ENCODE measurements at regions not wholly inside any gene's neighbourhood (a gene's known extent, or its start where the extent isn't known, plus 50 kb on each side); places are given as distances from the start of the nearest gene placed in this dataset.
"Not testable (repeated sequence)": the region's sequence is repeated elsewhere in the genome, so short reads cannot be mapped to it uniquely, and the experiment has no call there.

- H3K4me1 ChIP-seq (ENCODE audit: control insufficient read depth in 1 of 2, insufficient read depth in 2 of 2, low read length in 2 of 2), result peaks cover 7% of the 10 kb centered on the region in 2 experiments
- no peak overlapping the region for H3K9ac ChIP-seq (ENCODE audit: low read length)
- no peak overlapping the region for H3K4me2 ChIP-seq (ENCODE audit: low read length)
- no peak overlapping the region for H2BK5ac ChIP-seq (ENCODE audit: low read depth, low read length, poor library complexity)
- no peaks in the 10 kb centered on the region for H3K36me3 ChIP-seq (ENCODE audit: control insufficient read depth in 1 of 2, insufficient read depth in 2 of 2, low read length in 2 of 2)
- no peak overlapping the region for H2AFZ ChIP-seq (ENCODE audit: insufficient read depth, low read length, poor library complexity)
- H4K8ac ChIP-seq (ENCODE audit: low read depth, low read length), result no peak overlapping the region
- no peaks in the 10 kb centered on the region for H3K27me3 ChIP-seq (ENCODE audit: insufficient read depth, low read length)
- H3K79me2 ChIP-seq (ENCODE audit: control insufficient read depth, insufficient read depth, low read length, poor library complexity), result no peaks in the 10 kb centered on the region
- no peak overlapping the region for H3K14ac ChIP-seq (ENCODE audit: low read length)
- H2BK120ac ChIP-seq (ENCODE audit: insufficient read depth, low read length, poor library complexity), result no peak overlapping the region
- H3K79me1 ChIP-seq (ENCODE audit: low read length), result peaks cover 2% of the 10 kb centered on the region
- no peaks in the 10 kb centered on the region for H3K9me3 ChIP-seq (ENCODE audit: insufficient read depth, low read depth, low read length)
- H3K4ac ChIP-seq (ENCODE audit: low read depth, low read length), result no peak overlapping the region
- no peak overlapping the region for H3K4me3 ChIP-seq (ENCODE audit: low read depth, low read length)
- WGBS (ENCODE audit: extremely low coverage, insufficient coverage, insufficient read length), result no CpG with 5 or more reads among the region's 5 CpGs
- no peak overlapping the region for H3K23ac ChIP-seq (ENCODE audit: low read length)
- no peak overlapping the region for H3K18ac ChIP-seq (ENCODE audit: low read length)
- H3K27ac ChIP-seq (ENCODE audit: low read depth, low read length), result no peak overlapping the region
- no peak overlapping the region for H4K12ac ChIP-seq (ENCODE audit: low read depth, low read length)
- no peak overlapping the region for H4K91ac ChIP-seq (ENCODE audit: low read depth, low read length)
- DNase-seq, result no peak
- peak overlapping the region; percentile 30 for H2BK12ac ChIP-seq (ENCODE audit: low read length)
- H2AK5ac ChIP-seq (ENCODE audit: low read length), result no peak overlapping the region
These were observed 124.3 kb upstream of the SLC39A10 start for GRCh38 chr2:195532628-195533271.

- Histone ChIP-seq H3K4me1 (ENCODE audit: control insufficient read depth in 1 of 2, insufficient read depth in 2 of 2, low read length in 2 of 2) (peaks cover 7% of the 10 kb centered on the region in 2 experiments), H2AFZ (ENCODE audit: insufficient read depth, low read length, poor library complexity) (no peak overlapping the region), H3K27me3 (ENCODE audit: insufficient read depth, low read length) (no peaks in the 10 kb centered on the region), H4K12ac (ENCODE audit: low read depth, low read length) (no peak overlapping the region), H3K23ac (ENCODE audit: low read length) (no peak overlapping the region), H3K4me3 (ENCODE audit: low read depth, low read length) (no peak overlapping the region), H3K18ac (ENCODE audit: low read length) (no peak overlapping the region), H3K36me3 (ENCODE audit: control insufficient read depth in 1 of 2, insufficient read depth in 2 of 2, low read length in 2 of 2) (no peaks in the 10 kb centered on the region), H2BK5ac (ENCODE audit: low read depth, low read length, poor library complexity) (no peak overlapping the region), H3K9ac (ENCODE audit: low read length) (no peak overlapping the region), H3K4me2 (ENCODE audit: low read length) (no peak overlapping the region), H3K4ac (ENCODE audit: low read depth, low read length) (no peak overlapping the region), H2BK120ac (ENCODE audit: insufficient read depth, low read length, poor library complexity) (no peak overlapping the region), H3K79me2 (ENCODE audit: control insufficient read depth, insufficient read depth, low read length, poor library complexity) (no peaks in the 10 kb centered on the region), H3K14ac (ENCODE audit: low read length) (no peak overlapping the region), H2BK12ac (ENCODE audit: low read length) (no peak overlapping the region), H3K27ac (ENCODE audit: low read depth, low read length) (no peak overlapping the region), H3K9me3 (ENCODE audit: insufficient read depth, low read depth, low read length) (no peaks in the 10 kb centered on the region), H4K91ac (ENCODE audit: low read depth, low read length) (no peak overlapping the region), H4K8ac (ENCODE audit: low read depth, low read length) (no peak overlapping the region), H3K79me1 (ENCODE audit: low read length) (peaks cover 2% of the 10 kb centered on the region), H2AK5ac (ENCODE audit: low read length) (no peak overlapping the region)
- WGBS (ENCODE audit: extremely low coverage, insufficient coverage, insufficient read length), result no CpG with 5 or more reads among the region's 1 CpG
- no peak for DNase-seq
These were observed 124.8 kb upstream of the SLC39A10 start for GRCh38 chr2:195532255-195532627.

- Histone ChIP-seq H2BK120ac (ENCODE audit: insufficient read depth, low read length, poor library complexity) (no peak overlapping the region), H3K23ac (ENCODE audit: low read length) (no peak overlapping the region), H3K4ac (ENCODE audit: low read depth, low read length) (no peak overlapping the region), H2BK12ac (ENCODE audit: low read length) (no peak overlapping the region), H2AK5ac (ENCODE audit: low read length) (no peak overlapping the region), H2AFZ (ENCODE audit: insufficient read depth, low read length, poor library complexity) (no peak overlapping the region), H3K4me1 (ENCODE audit: control insufficient read depth in 1 of 2, insufficient read depth in 2 of 2, low read length in 2 of 2) (peaks cover 7% of the 10 kb centered on the region in 2 experiments), H3K9ac (ENCODE audit: low read length) (no peak overlapping the region), H4K8ac (ENCODE audit: low read depth, low read length) (no peak overlapping the region), H4K91ac (ENCODE audit: low read depth, low read length) (no peak overlapping the region), H2BK5ac (ENCODE audit: low read depth, low read length, poor library complexity) (no peak overlapping the region), H3K9me3 (ENCODE audit: insufficient read depth, low read depth, low read length) (no peaks in the 10 kb centered on the region), H3K18ac (ENCODE audit: low read length) (no peak overlapping the region), H3K27me3 (ENCODE audit: insufficient read depth, low read length) (no peaks in the 10 kb centered on the region), H3K14ac (ENCODE audit: low read length) (no peak overlapping the region), H3K79me2 (ENCODE audit: control insufficient read depth, insufficient read depth, low read length, poor library complexity) (no peaks in the 10 kb centered on the region), H3K4me2 (ENCODE audit: low read length) (no peak overlapping the region), H3K79me1 (ENCODE audit: low read length) (peaks cover 2% of the 10 kb centered on the region), H3K4me3 (ENCODE audit: low read depth, low read length) (no peak overlapping the region), H3K27ac (ENCODE audit: low read depth, low read length) (no peak overlapping the region), H4K12ac (ENCODE audit: low read depth, low read length) (no peak overlapping the region), H3K36me3 (ENCODE audit: control insufficient read depth in 1 of 2, insufficient read depth in 2 of 2, low read length in 2 of 2) (no peaks in the 10 kb centered on the region)
- no peak for DNase-seq
- no CpG with 5 or more reads among the region's 2 CpGs for WGBS (ENCODE audit: extremely low coverage, insufficient coverage, insufficient read length)
These were observed 125.3 kb upstream of the SLC39A10 start for GRCh38 chr2:195531754-195532153.

- Histone ChIP-seq H4K91ac (ENCODE audit: low read depth, low read length) (peak overlapping the region; percentile 88), H4K8ac (ENCODE audit: low read depth, low read length) (peak overlapping the region; percentile 79), H3K4me1 (ENCODE audit: control insufficient read depth in 1 of 2, insufficient read depth in 2 of 2, low read length in 2 of 2) (peaks cover 11 to 12% of the 10 kb centered on the region in 2 experiments), H2BK5ac (ENCODE audit: low read depth, low read length, poor library complexity) (peak overlapping the region; percentile 60), H2BK120ac (ENCODE audit: insufficient read depth, low read length, poor library complexity) (peak overlapping the region; percentile 75), H3K14ac (ENCODE audit: low read length) (peak overlapping the region; percentile 81), H2AK5ac (ENCODE audit: low read length) (peak overlapping the region; percentile 91), H2BK12ac (ENCODE audit: low read length) (peak overlapping the region; percentile 84), H3K18ac (ENCODE audit: low read length) (peak overlapping the region; percentile 21), H3K27ac (ENCODE audit: low read depth, low read length) (peak overlapping the region; percentile 70), H3K79me1 (ENCODE audit: low read length) (peaks cover 23% of the 10 kb centered on the region)
- H2AFZ ChIP-seq (ENCODE audit: insufficient read depth, low read length, poor library complexity); DNase-seq; H3K27me3 ChIP-seq (ENCODE audit: insufficient read depth, low read length); H4K12ac ChIP-seq (ENCODE audit: low read depth, low read length); H3K9me3 ChIP-seq (ENCODE audit: insufficient read depth, low read depth, low read length); H3K79me2 ChIP-seq (ENCODE audit: control insufficient read depth, insufficient read depth, low read length, poor library complexity); H3K36me3 ChIP-seq (ENCODE audit: control insufficient read depth in 1 of 2, insufficient read depth in 2 of 2, low read length in 2 of 2); H3K9ac ChIP-seq (ENCODE audit: low read length); H3K4me2 ChIP-seq (ENCODE audit: low read length); H3K23ac ChIP-seq (ENCODE audit: low read length); H3K4ac ChIP-seq (ENCODE audit: low read depth, low read length); H3K4me3 ChIP-seq (ENCODE audit: low read depth, low read length): not testable (repeated sequence)
- no CpG with 5 or more reads among the region's 10 CpGs for WGBS (ENCODE audit: extremely low coverage, insufficient coverage, insufficient read length)
These were observed 133.8 kb upstream of the SLC39A10 start for GRCh38 chr2:195523242-195523641.

Data from trophoblast cell (in vitro differentiated cells and primary cell).